HK-2 (cell line): ENCODE measurements at regions not wholly inside any gene's neighbourhood (a gene's known extent, or its start where the extent isn't known, plus 50 kb on each side); places are given as distances from the start of the nearest gene placed in this dataset.
"Not testable (repeated sequence)": the region's sequence is repeated elsewhere in the genome, so short reads cannot be mapped to it uniquely, and the experiment has no call there.

Experiments
- DNase-seq: peaks from one replicate; pipeline ENCODE4 v3.0.0-alpha.2; 2018; ENCODE audit not compliant: unreplicated experiment

- DNase-seq, result no peak
Observed at GRCh38 chr2:84217456-84217855, 241.6 kb downstream of the SUCLG1 start.

GRCh38 chr2:84214455-84214854 lies 244.6 kb downstream of the SUCLG1 start:
- DNase-seq, result no peak

GRCh38 chr2:84212611-84213314 lies 246.3 kb downstream of the SUCLG1 start:
- no peak for DNase-seq

GRCh38 chr2:84209941-84210340 lies 249.1 kb downstream of the SUCLG1 start:
- DNase-seq, result no peak

- no peak for DNase-seq
Observed at GRCh38 chr2:84204995-84205394, 254.1 kb downstream of the SUCLG1 start.

GRCh38 chr2:84202166-84202565 lies 256.9 kb downstream of the SUCLG1 start:
- DNase-seq, result no peak

- DNase-seq, result no peak
Observed at GRCh38 chr2:84201158-84201557, 257.9 kb downstream of the SUCLG1 start.

GRCh38 chr2:84197901-84198300 lies 261.2 kb downstream of the SUCLG1 start:
- DNase-seq, result no peak

- no peak for DNase-seq
Observed at GRCh38 chr2:84194949-84195644, 264.0 kb downstream of the SUCLG1 start.

GRCh38 chr2:84194181-84194580 lies 264.9 kb downstream of the SUCLG1 start:
- DNase-seq, result no peak

- no peak for DNase-seq
Observed at GRCh38 chr2:84187258-84187657, 271.8 kb downstream of the SUCLG1 start.

- DNase-seq, result no peak
Observed at GRCh38 chr2:84181927-84182326, 277.2 kb downstream of the SUCLG1 start.

GRCh38 chr2:84177733-84178132 lies 281.3 kb downstream of the SUCLG1 start:
- DNase-seq, result no peak

GRCh38 chr2:84175970-84176369 lies 283.1 kb downstream of the SUCLG1 start:
- no peak for DNase-seq

GRCh38 chr2:84175340-84175739 lies 283.7 kb downstream of the SUCLG1 start:
- DNase-seq, result no peak

- DNase-seq, result no peak
Observed at GRCh38 chr2:84173041-84173440, 286.0 kb downstream of the SUCLG1 start.

- DNase-seq, result no peak
Observed at GRCh38 chr2:84170979-84171378, 288.1 kb downstream of the SUCLG1 start.

- DNase-seq, result no peak
Observed at GRCh38 chr2:84169871-84170270, 289.2 kb downstream of the SUCLG1 start.

- DNase-seq, result not testable (repeated sequence)
Observed at GRCh38 chr2:84168552-84168951, 290.5 kb downstream of the SUCLG1 start.

GRCh38 chr2:84165256-84165655 lies 293.8 kb downstream of the SUCLG1 start:
- DNase-seq, result no peak

GRCh38 chr2:84160453-84160852 lies 298.6 kb downstream of the SUCLG1 start:
- no peak for DNase-seq

GRCh38 chr2:84158605-84159004 lies 300.5 kb downstream of the SUCLG1 start:
- DNase-seq, result no peak

- no peak for DNase-seq
Observed at GRCh38 chr2:84152462-84152861, 306.6 kb downstream of the SUCLG1 start.

GRCh38 chr2:84144345-84144744 lies 314.7 kb downstream of the SUCLG1 start:
- no peak for DNase-seq
